ENCODE measurements at regions not wholly inside any gene's neighbourhood (a gene's known extent, or its start where the extent isn't known, plus 50 kb on each side); places are given as distances from the start of the nearest gene placed in this dataset.

DNA sequence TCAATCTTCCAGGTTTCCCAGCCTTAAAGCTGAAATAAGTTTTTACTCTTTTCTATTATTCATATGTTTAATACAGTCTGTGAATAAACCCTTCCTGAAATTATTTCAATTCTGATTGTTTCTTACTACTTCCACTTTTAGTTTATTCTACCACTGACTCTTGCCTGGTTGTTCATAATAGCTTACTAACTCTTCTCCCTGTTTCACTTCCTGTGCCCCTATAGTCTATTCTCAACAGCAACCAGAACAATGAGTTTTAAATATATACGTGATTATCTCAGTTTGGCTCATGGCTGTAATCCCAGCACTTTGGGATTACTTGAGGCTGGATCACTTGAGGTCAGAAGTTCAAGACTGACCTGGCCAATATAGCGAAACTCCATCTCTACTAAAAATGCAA, 408.0 kb upstream of the SPOCK3 start:
- no peak for DNase-seq (ENCODE audit: low read depth, low spot score)
- no peak overlapping the region for H3K27ac ChIP-seq

DNA sequence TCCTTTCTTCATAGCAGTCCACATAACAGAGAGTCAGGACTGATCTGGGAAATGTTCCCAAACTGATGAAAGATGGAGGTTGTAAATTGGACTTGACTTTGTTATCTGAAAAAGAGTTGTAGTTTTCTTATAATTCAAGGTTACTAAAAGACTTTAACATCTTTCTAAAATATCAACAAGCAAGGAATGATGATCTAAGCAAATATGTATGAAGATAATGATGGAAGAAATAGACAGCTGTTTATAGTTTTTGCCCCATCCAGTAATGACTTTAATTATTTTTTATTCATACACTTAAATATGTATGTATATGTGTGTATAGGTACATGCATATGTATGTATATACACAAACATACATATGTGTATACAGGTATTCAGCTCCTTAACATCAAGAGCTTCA, 411.1 kb upstream of the SPOCK3 start:
- no peak for DNase-seq (ENCODE audit: low read depth, low spot score)
- no peak overlapping the region for H3K27ac ChIP-seq

- H3K27ac ChIP-seq = no peak overlapping the region
- no peak for DNase-seq (ENCODE audit: low read depth, low spot score)
Measured at GRCh38 chr4:167652267-167652666, 418.0 kb upstream of the SPOCK3 start.

- DNase-seq (ENCODE audit: low read depth, low spot score) = no peak
- no peak overlapping the region for H3K27ac ChIP-seq
Measured at GRCh38 chr4:167688660-167689142, 403.6 kb upstream of the ANXA10 start.

DNA sequence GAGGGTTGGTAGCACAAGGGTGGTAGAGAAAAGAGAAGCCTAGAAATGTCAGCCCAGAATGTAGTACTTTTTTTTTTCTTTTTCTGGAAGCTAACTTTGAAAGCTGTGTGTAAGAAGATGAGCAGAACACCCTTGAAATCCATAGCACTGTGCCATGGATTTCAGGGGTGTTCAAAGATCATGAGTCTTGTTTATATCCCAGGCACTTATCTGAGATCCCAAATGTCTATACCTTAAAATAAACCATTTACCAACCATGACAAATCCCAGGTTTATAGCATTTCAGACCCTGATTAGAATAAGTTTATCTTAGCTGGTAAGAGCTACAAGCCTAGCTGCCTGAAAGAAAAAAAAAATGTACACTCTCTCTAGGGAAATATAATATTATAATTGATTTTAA, 389.9 kb upstream of the ANXA10 start:
- no peak overlapping the region for H3K27ac ChIP-seq
- DNase-seq (ENCODE audit: low read depth, low spot score) = no peak

DNA sequence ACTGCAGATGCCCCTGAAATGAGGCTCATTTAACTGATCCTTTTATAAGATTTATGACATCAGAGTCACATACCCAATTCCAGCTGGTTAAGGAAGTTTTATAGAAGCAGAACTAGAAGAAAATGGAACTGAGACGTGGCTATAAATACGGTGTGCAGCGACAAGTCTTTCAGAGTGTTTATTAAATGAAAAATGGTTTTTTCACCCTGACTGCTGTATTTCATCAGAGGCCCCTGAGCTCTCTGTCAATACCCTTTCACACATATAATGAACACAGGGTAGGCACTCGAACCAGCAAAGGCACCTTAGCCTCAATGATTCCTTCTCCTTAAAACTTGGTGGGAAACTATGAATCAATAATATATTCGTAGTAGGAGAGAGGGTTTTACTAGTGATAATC, 380.8 kb upstream of the ANXA10 start:
- DNase-seq (ENCODE audit: low read depth, low spot score) = no peak
- H3K27ac ChIP-seq = no peak overlapping the region

DNA sequence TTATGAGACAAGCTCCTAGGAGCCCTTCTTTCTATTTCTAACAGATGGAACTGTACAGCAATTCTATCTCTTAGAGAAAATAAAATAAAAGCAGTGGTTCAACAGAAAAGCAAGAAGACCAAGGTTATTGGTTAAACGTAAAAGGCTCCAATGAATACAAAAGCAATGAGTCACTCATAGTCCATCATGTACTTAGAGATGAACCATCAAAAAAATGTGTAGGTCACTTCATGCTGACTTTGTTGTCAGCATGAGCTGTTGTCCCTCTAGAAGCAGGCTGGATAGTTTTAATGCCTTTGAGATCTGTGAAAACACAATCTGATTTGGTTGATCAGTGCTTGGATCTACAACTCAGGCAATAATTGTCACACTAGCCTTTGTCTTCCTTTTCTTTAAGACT, 378.6 kb upstream of the ANXA10 start:
- DNase-seq (ENCODE audit: low read depth, low spot score) = no peak
- no peak overlapping the region for H3K27ac ChIP-seq

GRCh38 chr4:167715176-167715575, 377.2 kb upstream of the ANXA10 start:
- no peak for DNase-seq (ENCODE audit: low read depth, low spot score)
- no peak overlapping the region for H3K27ac ChIP-seq

GRCh38 chr4:167717495-167717894, 374.8 kb upstream of the ANXA10 start:
- DNase-seq (ENCODE audit: low read depth, low spot score) = no peak
- H3K27ac ChIP-seq = no peak overlapping the region

GRCh38 chr4:167721617-167722486, 370.5 kb upstream of the ANXA10 start:
- DNase-seq (ENCODE audit: low read depth, low spot score) = no peak
- H3K27ac ChIP-seq = peak overlapping the region; percentile 52

DNA sequence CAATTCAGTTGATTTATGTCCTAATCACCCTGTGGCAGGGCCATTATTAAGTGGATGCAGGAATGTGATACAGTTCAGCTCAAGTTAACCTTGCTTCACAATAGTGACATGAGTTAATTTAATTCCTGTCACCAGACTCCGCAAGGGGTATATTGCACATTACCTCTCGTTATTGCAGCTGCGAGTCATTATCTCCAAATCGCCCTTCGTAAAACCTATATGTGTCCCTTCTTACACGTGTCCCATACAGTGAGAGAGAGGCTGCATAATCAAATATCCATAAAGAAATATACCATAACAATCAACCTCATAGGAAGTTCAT, 369.9 kb upstream of the ANXA10 start:
- H3K27ac ChIP-seq = peak overlapping the region; percentile 52

GRCh38 chr4:167724941-167725340, 367.4 kb upstream of the ANXA10 start:
- DNase-seq (ENCODE audit: low read depth, low spot score) = no peak
- no peak overlapping the region for H3K27ac ChIP-seq

More for the DNA sequence above, 369.9 kb upstream of the ANXA10 start:
- no peak for DNase-seq (ENCODE audit: low read depth, low spot score)

DNA sequence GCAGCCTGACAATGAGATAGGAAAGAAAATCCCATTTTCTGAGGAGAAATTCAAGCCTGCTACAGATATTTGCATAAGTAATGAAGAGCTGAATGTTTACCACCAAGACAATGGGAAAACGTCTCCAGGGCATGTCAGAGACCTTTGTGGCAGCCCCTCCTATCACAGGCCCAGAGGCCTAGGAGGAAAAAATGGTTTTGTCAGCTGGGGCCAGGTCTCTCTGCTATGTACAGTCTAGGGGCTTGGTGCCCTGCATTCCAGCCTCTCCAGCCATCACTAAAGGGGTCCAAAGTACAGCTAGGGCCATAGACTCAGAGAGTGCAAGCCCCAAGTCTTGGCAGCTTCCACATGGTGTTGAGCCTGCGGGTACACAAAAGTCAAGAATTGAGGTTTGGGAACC, 361.6 kb upstream of the ANXA10 start:
- no peak for DNase-seq (ENCODE audit: low read depth, low spot score)
- no peak overlapping the region for H3K27ac ChIP-seq

- no peak for DNase-seq (ENCODE audit: low read depth, low spot score)
- no peak overlapping the region for H3K27ac ChIP-seq
Measured at GRCh38 chr4:167745024-167745687, 347.2 kb upstream of the ANXA10 start.

DNA sequence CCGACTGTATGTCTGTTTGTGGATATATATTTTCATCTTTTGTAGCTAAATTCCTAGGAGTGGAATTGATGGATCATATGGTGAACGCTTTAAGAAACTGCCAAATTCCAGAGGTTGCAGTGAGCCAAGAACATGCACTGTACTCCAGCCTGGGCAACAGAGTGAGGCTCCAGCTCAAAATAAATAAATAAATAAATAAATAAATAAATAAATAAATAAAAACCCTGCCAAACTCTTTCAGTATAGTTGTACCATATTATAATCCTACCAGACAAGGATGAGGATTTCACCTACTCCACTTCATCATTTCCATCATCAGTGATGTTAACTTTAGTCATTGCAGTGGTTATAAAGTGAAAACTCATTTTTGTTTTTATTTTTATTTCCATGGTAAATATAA, 325.1 kb upstream of the ANXA10 start:
- no peak for DNase-seq (ENCODE audit: low read depth, low spot score)

GRCh38 chr4:167774646-167775045, 317.7 kb upstream of the ANXA10 start:
- H3K27ac ChIP-seq = no peak overlapping the region
- no peak for DNase-seq (ENCODE audit: low read depth, low spot score)

More for the DNA sequence above, 325.1 kb upstream of the ANXA10 start:
- no peak overlapping the region for H3K27ac ChIP-seq

DNA sequence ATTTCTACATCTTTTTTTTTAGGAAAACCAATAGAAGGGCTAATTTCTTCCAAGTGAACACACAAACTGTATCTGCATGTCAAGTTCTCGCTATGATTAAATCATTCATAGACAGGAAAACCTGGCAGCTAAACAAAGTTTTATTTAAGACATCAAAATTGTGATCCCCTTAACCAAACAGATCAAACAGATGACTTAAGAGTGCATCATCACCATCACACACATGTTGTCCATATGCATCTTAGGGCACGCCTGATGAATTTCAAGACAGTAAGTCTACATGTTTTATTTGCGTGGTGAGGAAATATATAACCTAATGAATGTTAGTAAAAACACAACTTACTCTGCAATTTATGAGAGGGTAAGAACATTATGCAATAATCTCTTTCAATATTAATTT, 317.0 kb upstream of the ANXA10 start:
- no peak overlapping the region for H3K27ac ChIP-seq
- no peak for DNase-seq (ENCODE audit: low read depth, low spot score)

DNA sequence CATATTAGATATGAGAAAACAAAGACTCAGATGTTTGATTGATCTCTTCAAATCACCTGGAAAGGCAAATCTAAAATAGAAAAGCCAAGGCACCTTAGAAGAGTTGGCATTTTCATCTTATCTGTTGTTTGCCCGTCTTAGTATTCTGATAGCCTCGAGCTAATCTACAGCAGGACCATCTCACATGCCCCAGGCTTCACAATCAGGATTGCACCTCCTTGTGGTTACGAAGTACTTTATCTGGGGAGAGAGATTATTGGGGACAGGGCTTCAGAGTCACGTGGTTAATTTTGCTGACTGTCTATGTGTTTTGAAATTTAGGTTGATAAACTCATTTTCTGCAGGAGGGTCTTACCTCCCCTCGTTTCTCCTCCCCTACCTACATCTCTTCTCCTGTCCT, 313.1 kb upstream of the ANXA10 start:
- H3K27ac ChIP-seq = no peak overlapping the region

DNA sequence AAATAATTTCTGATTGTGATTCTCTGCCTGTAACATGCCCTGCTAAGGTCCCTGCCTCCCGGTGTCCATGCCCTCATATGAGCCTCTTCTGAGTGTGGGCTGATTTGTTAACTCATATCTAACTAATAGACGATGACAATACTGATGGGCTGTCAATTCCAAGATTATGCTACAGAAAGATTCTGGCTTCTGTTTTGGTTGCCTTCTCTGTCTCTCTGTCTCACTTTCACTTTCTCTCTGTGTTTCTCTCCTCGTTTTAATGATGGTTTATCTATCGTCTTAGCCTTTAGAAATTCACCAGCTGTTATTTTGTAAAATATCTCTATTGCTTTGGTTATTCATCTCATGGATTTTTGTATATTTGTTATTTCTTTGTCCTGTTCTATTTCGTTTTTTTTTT, 312.5 kb upstream of the ANXA10 start:
- no peak for DNase-seq (ENCODE audit: low read depth, low spot score)
- no peak overlapping the region for H3K27ac ChIP-seq

More for the DNA sequence above, 313.1 kb upstream of the ANXA10 start:
- no peak for DNase-seq (ENCODE audit: low read depth, low spot score)

DNA sequence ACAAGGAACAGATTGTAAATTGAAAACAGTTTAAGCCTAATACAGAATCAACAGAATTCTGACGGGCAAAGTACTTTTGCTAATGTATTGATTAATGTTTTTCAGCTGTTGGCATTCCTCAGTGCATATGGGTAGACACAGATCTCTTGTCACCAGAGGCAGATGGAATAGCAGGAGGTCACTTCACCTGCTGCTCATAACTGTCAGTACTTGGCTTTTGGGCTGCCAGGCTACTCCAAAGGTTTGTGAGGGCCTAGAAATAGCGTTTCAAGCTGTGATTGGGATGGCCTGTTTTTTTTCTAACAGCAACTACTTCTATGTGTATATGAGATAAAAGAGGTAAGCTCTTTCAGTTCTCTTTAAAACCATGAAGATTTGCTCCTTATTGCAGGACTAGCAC, 307.5 kb upstream of the ANXA10 start:
- no peak overlapping the region for H3K27ac ChIP-seq
- no peak for DNase-seq (ENCODE audit: low read depth, low spot score)

DNA sequence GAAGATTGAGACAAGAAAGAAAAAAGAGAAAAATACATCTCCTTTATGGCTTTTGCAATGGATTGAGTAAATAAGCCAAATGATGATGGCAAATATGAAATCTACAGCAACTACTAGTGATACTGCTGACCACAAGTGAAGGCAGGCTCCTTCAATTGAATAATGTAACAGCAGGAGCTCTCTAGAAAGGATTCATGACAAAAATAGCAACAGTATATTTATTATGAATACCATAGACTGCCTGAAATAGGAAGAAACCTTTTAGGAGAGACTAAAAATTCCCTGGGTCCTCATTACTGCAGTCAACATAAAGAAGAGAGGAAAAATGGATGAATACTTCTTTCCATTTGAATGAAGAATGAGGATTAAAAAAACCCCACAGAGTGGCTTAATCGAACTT, 306.8 kb upstream of the ANXA10 start:
- no peak overlapping the region for H3K27ac ChIP-seq

GRCh38 chr4:167786504-167786903, 305.8 kb upstream of the ANXA10 start:
- no peak overlapping the region for H3K27ac ChIP-seq
- no peak for DNase-seq (ENCODE audit: low read depth, low spot score)

More for the DNA sequence above, 306.8 kb upstream of the ANXA10 start:
- DNase-seq (ENCODE audit: low read depth, low spot score) = no peak
